ENCODE measurements at regions not wholly inside any gene's neighbourhood (a gene's known extent, or its start where the extent isn't known, plus 50 kb on each side); places are given as distances from the start of the nearest gene placed in this dataset.

DNA sequence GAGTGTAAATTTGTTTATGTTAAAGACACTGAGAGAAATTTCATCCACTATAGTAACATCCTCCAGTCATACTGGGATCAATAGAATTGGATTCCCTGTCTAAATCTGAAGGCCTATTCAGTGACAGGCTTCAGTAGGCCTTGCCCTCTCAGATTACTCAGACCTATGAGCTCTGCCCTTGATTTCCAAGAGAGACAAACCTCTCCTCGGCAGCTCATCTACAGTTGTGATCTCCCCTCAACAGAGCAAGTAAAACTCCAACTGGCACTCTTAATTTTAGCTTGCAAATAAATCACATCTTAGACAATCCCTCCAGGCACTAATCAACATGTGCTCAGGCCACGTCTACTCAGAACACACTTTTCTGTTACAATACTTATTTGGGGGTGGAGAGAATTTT is 1191.4 kb upstream of the PHF14 start:
- intact Hi-C loops (cut with DNase I): no loop called here
- no peak overlapping the region for H3K4me3 ChIP-seq
- WGBS, 3 donors: 36 to 48% (median 38%) methylated on average over 2 of the region's 2 CpGs
- no peaks in the 10 kb centered on the region for H3K4me1 ChIP-seq (ENCODE audit: insufficient read depth)
- H3K27me3 ChIP-seq: no peaks in the 10 kb centered on the region
- no peak for TF ChIP-seq POLR2A (IDR thresholded peaks at IDR 0.05)
- TF ChIP-seq EP300 (IDR thresholded peaks at IDR 0.05): no peak
- TF ChIP-seq, protein P1, sequence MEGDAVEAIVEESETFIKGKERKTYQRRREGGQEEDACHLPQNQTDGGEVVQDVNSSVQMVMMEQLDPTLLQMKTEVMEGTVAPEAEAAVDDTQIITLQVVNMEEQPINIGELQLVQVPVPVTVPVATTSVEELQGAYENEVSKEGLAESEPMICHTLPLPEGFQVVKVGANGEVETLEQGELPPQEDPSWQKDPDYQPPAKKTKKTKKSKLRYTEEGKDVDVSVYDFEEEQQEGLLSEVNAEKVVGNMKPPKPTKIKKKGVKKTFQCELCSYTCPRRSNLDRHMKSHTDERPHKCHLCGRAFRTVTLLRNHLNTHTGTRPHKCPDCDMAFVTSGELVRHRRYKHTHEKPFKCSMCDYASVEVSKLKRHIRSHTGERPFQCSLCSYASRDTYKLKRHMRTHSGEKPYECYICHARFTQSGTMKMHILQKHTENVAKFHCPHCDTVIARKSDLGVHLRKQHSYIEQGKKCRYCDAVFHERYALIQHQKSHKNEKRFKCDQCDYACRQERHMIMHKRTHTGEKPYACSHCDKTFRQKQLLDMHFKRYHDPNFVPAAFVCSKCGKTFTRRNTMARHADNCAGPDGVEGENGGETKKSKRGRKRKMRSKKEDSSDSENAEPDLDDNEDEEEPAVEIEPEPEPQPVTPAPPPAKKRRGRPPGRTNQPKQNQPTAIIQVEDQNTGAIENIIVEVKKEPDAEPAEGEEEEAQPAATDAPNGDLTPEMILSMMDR (IDR thresholded peaks at IDR 0.05): no peak
- DNase-seq: no peak
- no peak overlapping the region for H3K27ac ChIP-seq
- no peaks in the 10 kb centered on the region for H3K36me3 ChIP-seq
- no peaks in the 10 kb centered on the region for H3K9me3 ChIP-seq

DNA sequence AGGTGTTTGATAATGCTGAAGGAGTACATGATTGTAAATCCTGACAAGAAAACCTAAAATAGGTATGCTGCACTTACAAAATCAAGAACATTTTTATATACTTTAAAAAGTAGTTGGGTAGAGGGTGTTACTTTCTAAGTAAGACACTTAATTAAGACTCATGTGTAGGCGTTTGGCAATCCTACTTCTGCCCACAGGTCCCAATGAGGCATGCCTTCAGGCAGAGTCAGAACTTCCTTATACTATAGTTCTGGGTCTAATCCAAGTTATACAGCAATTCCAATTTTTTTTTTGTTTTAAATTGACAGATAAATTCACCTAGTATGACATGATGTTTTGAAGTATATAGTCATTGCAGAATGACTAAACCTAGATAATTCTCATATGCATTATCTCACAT is 1188.5 kb upstream of the PHF14 start:
- intact Hi-C loops (cut with DNase I): no loop called here
- Histone ChIP-seq H3K27ac (no peak overlapping the region), H3K4me3 (no peak overlapping the region), H3K4me1 (ENCODE audit: insufficient read depth) (no peaks in the 10 kb centered on the region), H3K27me3 (no peaks in the 10 kb centered on the region), H3K36me3 (no peaks in the 10 kb centered on the region), H3K9me3 (no peaks in the 10 kb centered on the region)
- WGBS, 3 donors: 47 to 58% (median 49%) methylated on average over 1 of the region's 1 CpG
- no peak for TF ChIP-seq EP300 (IDR thresholded peaks at IDR 0.05)
- no peak for TF ChIP-seq POLR2A (IDR thresholded peaks at IDR 0.05)
- TF ChIP-seq, protein P1 (IDR thresholded peaks at IDR 0.05): no peak
- no peak for DNase-seq

DNA sequence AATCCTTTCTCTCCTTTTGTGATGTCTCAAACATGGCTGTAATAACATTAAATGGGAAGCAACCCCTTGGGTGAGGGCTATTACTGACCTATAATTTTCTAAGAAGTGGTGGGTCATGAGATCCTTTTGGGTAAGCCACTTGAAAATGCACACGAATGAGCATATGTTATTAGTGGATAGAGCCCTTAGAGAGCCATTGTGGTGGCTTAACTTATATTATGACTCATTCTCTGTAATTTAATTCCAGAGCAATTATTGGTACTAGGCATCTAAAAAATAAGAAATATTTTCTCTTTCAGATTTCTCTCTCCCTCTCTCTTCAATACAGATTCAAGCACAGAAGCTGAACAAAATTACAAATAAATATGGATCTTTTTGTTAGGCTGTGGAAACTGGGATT is 1177.4 kb upstream of the PHF14 start:
- WGBS, 3 donors: 62 to 82% (median 78%) methylated on average over 1 of the region's 1 CpG
- H3K27me3 ChIP-seq: no peaks in the 10 kb centered on the region

DNA sequence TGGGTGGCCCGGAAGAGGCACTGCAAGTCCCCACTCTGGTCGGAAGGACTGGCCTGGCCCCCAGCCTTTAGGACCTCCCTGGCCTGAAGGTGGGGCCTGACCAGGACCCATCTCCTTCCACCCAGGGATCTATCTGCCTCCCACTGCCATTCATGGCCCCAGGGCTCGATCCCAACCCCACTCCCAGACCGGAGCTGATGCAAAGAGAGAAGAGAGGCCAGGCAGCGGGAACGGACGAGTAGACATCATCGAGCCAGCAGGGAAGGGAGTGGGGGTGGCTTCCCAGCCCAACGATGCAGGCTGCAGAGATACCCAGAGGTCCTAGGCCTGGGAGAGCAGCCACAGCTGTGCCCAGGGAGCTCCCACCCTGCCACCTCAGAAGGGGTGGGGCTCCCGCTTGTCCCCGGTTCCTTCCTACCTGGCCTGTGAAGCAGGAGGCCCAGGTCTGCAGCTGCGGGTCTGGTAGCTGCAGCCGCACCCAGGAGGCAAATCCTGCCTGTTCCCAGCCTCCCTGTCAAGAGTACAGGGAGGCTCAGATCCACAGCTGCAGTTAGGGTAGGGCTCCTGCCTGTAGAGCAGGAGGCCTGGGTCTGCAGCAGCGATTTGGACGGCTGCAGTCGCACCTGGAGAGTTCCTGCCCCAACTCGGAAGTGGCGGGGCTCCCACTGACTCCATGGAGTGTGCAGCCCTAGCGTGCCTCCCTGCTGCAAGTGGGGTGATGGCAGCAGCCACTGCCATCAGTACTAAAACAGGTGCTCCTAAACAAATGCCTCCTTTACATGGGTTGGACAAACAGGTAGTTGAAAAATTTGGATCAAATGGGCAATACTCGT is 1151.0 kb upstream of the PHF14 start:
- H3K36me3 ChIP-seq: no peaks in the 10 kb centered on the region
- no peak overlapping the region for H3K27ac ChIP-seq
- no peaks in the 10 kb centered on the region for H3K9me3 ChIP-seq
- WGBS, 3 donors: 84 to 87% (median 87%) methylated on average over 20 of the region's 20 CpGs
- TF ChIP-seq EP300 (IDR thresholded peaks at IDR 0.05) (no peak), POLR2A (IDR thresholded peaks at IDR 0.05) (no peak)
- TF ChIP-seq, protein P1 (IDR thresholded peaks at IDR 0.05): no peak
- intact Hi-C loops (cut with DNase I): no loop called here
- no peak overlapping the region for H3K4me3 ChIP-seq
- no peak for DNase-seq
- no peaks in the 10 kb centered on the region for H3K27me3 ChIP-seq
- H3K4me1 ChIP-seq (ENCODE audit: insufficient read depth): no peaks in the 10 kb centered on the region

More for the DNA sequence above, 1177.4 kb upstream of the PHF14 start:
- no peaks in the 10 kb centered on the region for H3K4me1 ChIP-seq (ENCODE audit: insufficient read depth)
- DNase-seq: no peak
- H3K27ac ChIP-seq: no peak overlapping the region
- no peaks in the 10 kb centered on the region for H3K36me3 ChIP-seq
- intact Hi-C loops (cut with DNase I): no loop called here
- TF ChIP-seq POLR2A (IDR thresholded peaks at IDR 0.05): no peak
- TF ChIP-seq, protein P1 (IDR thresholded peaks at IDR 0.05): no peak
- no peak for TF ChIP-seq EP300 (IDR thresholded peaks at IDR 0.05)
- no peak overlapping the region for H3K4me3 ChIP-seq
- no peaks in the 10 kb centered on the region for H3K9me3 ChIP-seq
